ENCODE measurements at regions not wholly inside any gene's neighbourhood (a gene's known extent, or its start where the extent isn't known, plus 50 kb on each side); places are given as distances from the start of the nearest gene placed in this dataset.

DNA sequence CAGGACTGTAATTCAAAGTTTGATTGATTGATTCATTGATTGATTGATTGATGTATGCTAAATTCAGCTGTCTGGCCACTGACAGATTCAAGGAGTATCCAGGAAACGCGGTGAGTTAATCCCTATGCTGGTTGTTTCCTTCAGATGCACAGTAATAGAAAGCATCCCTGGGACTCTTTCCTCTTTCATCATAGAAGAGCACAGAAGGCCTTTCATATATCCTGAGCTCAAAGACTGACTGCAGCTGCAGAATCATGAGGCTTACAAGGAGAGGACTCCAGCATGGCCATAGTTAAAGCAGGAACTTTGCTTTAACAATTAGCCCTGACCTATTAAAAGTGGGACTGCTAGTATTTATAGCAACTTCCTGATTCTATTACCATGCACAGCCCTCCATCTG is 187.7 kb upstream of the TMTC1 start:
- TF ChIP-seq EZH2phosphoT487 (IDR thresholded peaks at IDR 0.05; ENCODE audit: borderline replicate concordance, low read length) (no peak), EZH2 (IDR thresholded peaks at IDR 0.05; ENCODE audit: low read length, unreplicated experiment) (no peak)
- TF ChIP-seq, protein P1, sequence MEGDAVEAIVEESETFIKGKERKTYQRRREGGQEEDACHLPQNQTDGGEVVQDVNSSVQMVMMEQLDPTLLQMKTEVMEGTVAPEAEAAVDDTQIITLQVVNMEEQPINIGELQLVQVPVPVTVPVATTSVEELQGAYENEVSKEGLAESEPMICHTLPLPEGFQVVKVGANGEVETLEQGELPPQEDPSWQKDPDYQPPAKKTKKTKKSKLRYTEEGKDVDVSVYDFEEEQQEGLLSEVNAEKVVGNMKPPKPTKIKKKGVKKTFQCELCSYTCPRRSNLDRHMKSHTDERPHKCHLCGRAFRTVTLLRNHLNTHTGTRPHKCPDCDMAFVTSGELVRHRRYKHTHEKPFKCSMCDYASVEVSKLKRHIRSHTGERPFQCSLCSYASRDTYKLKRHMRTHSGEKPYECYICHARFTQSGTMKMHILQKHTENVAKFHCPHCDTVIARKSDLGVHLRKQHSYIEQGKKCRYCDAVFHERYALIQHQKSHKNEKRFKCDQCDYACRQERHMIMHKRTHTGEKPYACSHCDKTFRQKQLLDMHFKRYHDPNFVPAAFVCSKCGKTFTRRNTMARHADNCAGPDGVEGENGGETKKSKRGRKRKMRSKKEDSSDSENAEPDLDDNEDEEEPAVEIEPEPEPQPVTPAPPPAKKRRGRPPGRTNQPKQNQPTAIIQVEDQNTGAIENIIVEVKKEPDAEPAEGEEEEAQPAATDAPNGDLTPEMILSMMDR (conservative IDR thresholded peaks at IDR 0.05; ENCODE audit: low read depth, low read length): no peak
- H3K9ac ChIP-seq (ENCODE audit: low read length): no peak overlapping the region
- H3K27ac ChIP-seq (ENCODE audit: low read length): no peak overlapping the region
- H3K27me3 ChIP-seq (ENCODE audit: low read length): no peaks in the 10 kb centered on the region
- H3K9me3 ChIP-seq (ENCODE audit: low read length): no peaks in the 10 kb centered on the region
- H3K4me1 ChIP-seq (ENCODE audit: insufficient read depth, low read length): no peaks in the 10 kb centered on the region
- no peak overlapping the region for H3K4me3 ChIP-seq (ENCODE audit: low read length)
- BruUV-seq (replicated peaks): no TSS peak
- H3K79me2 ChIP-seq (ENCODE audit: low read length): no peaks in the 10 kb centered on the region
- H2AFZ ChIP-seq (ENCODE audit: low read length): no peak overlapping the region
- no peaks in the 10 kb centered on the region for H3K36me3 ChIP-seq (ENCODE audit: low read depth, low read length)
- no peak for ATAC-seq
- no peak for DNase-seq
- intact Hi-C loops (cut with micrococcal nuclease): no loop called here
- ChIA-PET CTCF (no interaction called here), POLR2A (ENCODE audit: unreplicated experiment) (no interaction called here)
- no peaks in the 10 kb centered on the region; the same call in 1 of the 2 replicates for H3K9me2 ChIP-seq (replicated peaks; ENCODE audit: low read length)
- no peaks in the 10 kb centered on the region for H3F3A ChIP-seq (ENCODE audit: low read length, unreplicated experiment)
- H3K4me2 ChIP-seq (ENCODE audit: low read length): no peak overlapping the region
- no peaks in the 10 kb centered on the region for H4K20me1 ChIP-seq (ENCODE audit: low read length)

GRCh38 chr12:29970501-29970900 is 186.8 kb upstream of the TMTC1 start:
- no peaks in the 10 kb centered on the region for H3K4me1 ChIP-seq (ENCODE audit: insufficient read depth, low read length)
- H3K9me3 ChIP-seq (ENCODE audit: low read length): no peaks in the 10 kb centered on the region
- H3K4me2 ChIP-seq (ENCODE audit: low read length): no peak overlapping the region
- H3K79me2 ChIP-seq (ENCODE audit: low read length): no peaks in the 10 kb centered on the region
- H3K4me3 ChIP-seq (ENCODE audit: low read length): no peak overlapping the region
- TF ChIP-seq, protein P1 (conservative IDR thresholded peaks at IDR 0.05; ENCODE audit: low read depth, low read length): no peak
- TF ChIP-seq EZH2phosphoT487 (IDR thresholded peaks at IDR 0.05; ENCODE audit: borderline replicate concordance, low read length) (no peak), EZH2 (IDR thresholded peaks at IDR 0.05; ENCODE audit: low read length, unreplicated experiment) (no peak)
- no peaks in the 10 kb centered on the region; the same call in 1 of the 2 replicates for H3K9me2 ChIP-seq (replicated peaks; ENCODE audit: low read length)
- H3K27me3 ChIP-seq (ENCODE audit: low read length): no peaks in the 10 kb centered on the region
- intact Hi-C loops (cut with micrococcal nuclease): no loop called here
- H3K36me3 ChIP-seq (ENCODE audit: low read depth, low read length): no peaks in the 10 kb centered on the region
- BruUV-seq (replicated peaks): no TSS peak
- H2AFZ ChIP-seq (ENCODE audit: low read length): no peak overlapping the region
- DNase-seq (no peak), ATAC-seq (no peak)
- H4K20me1 ChIP-seq (ENCODE audit: low read length): no peaks in the 10 kb centered on the region
- no peak overlapping the region for H3K27ac ChIP-seq (ENCODE audit: low read length)
- no peak overlapping the region for H3K9ac ChIP-seq (ENCODE audit: low read length)
- no peaks in the 10 kb centered on the region for H3F3A ChIP-seq (ENCODE audit: low read length, unreplicated experiment)
- CTCF ChIA-PET: no interaction called here
- POLR2A ChIA-PET (ENCODE audit: unreplicated experiment): no interaction called here

DNA sequence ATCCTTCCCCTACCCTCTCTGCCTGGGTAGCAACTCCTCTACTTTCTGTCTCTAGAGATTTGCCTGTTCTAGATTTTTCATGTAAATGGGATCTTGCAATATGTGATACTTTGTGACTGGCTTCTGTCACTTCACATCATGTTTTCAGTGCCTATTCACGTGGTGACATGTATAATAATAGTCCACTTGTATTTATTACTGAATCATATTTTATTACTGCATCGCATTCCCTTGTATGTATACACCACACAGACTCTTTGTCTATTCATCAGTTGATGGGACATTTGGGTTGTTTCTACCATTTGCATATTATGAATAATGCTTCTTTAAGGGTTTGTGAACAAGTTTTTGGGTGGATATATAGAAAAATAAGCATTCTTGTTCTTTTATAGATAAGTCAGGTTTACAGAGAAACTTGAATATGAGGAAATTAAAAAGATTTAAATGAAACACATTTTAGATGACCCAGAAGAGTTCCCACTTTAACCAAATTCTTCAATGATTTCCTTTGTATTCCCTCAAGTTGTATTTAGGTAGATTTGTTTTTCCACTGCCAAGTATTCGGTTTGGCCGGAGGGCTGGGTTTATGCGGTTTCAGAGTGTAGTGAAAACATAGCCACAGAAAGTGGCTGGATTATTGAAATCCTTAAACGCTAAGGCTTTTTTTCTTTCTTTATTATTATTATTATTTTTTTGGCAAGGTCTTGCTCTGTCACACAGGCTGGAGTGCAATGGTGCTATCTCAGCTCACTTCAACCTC is 178.7 kb upstream of the TMTC1 start:
- intact Hi-C loops (cut with micrococcal nuclease): no loop called here
- ATAC-seq (no peak), DNase-seq (no peak)
- H3K36me3 ChIP-seq (ENCODE audit: low read depth, low read length): no peaks in the 10 kb centered on the region
- no peak overlapping the region for H2AFZ ChIP-seq (ENCODE audit: low read length)
- H3F3A ChIP-seq (ENCODE audit: low read length, unreplicated experiment): no peaks in the 10 kb centered on the region
- H4K20me1 ChIP-seq (ENCODE audit: low read length): no peaks in the 10 kb centered on the region
- CTCF ChIA-PET: no interaction called here
- BruUV-seq (replicated peaks): no TSS peak
- TF ChIP-seq, protein P1 (conservative IDR thresholded peaks at IDR 0.05; ENCODE audit: low read depth, low read length): no peak
- TF ChIP-seq EZH2 (IDR thresholded peaks at IDR 0.05; ENCODE audit: low read length, unreplicated experiment): no peak
- TF ChIP-seq EZH2phosphoT487 (IDR thresholded peaks at IDR 0.05; ENCODE audit: borderline replicate concordance, low read length): no peak
- H3K27me3 ChIP-seq (ENCODE audit: low read length): no peaks in the 10 kb centered on the region
- H3K9ac ChIP-seq (ENCODE audit: low read length): no peak overlapping the region
- no peaks in the 10 kb centered on the region for H3K4me1 ChIP-seq (ENCODE audit: insufficient read depth, low read length)
- H3K9me2 ChIP-seq (replicated peaks; ENCODE audit: low read length): no peaks in the 10 kb centered on the region
- H3K4me2 ChIP-seq (ENCODE audit: low read length): no peak overlapping the region
- no peaks in the 10 kb centered on the region for H3K79me2 ChIP-seq (ENCODE audit: low read length)
- POLR2A ChIA-PET (ENCODE audit: unreplicated experiment): no interaction called here
- H3K9me3 ChIP-seq (ENCODE audit: low read length): no peaks in the 10 kb centered on the region
- H3K4me3 ChIP-seq (ENCODE audit: low read length): no peak overlapping the region
- H3K27ac ChIP-seq (ENCODE audit: low read length): no peak overlapping the region
